ENCODE measurements at regions not wholly inside any gene's neighbourhood (a gene's known extent, or its start where the extent isn't known, plus 50 kb on each side); places are given as distances from the start of the nearest gene placed in this dataset.

- H3K9ac ChIP-seq (ENCODE audit: low read depth in 2 of 2, low read length in 2 of 2), result no peak overlapping the region
- no peak overlapping the region for H3K27ac ChIP-seq
- H3K9me3 ChIP-seq, result no peaks in the 10 kb centered on the region
- H3K27me3 ChIP-seq, result no peaks in the 10 kb centered on the region
- H3K4me3 ChIP-seq, result no peak overlapping the region
- intact Hi-C loops (cut with DNase I), result loop anchor here (10.0 kb wide), 1 partner anchor 231 kb away; no protein-coding TSS in a partner anchor
- TF ChIP-seq, protein P1, sequence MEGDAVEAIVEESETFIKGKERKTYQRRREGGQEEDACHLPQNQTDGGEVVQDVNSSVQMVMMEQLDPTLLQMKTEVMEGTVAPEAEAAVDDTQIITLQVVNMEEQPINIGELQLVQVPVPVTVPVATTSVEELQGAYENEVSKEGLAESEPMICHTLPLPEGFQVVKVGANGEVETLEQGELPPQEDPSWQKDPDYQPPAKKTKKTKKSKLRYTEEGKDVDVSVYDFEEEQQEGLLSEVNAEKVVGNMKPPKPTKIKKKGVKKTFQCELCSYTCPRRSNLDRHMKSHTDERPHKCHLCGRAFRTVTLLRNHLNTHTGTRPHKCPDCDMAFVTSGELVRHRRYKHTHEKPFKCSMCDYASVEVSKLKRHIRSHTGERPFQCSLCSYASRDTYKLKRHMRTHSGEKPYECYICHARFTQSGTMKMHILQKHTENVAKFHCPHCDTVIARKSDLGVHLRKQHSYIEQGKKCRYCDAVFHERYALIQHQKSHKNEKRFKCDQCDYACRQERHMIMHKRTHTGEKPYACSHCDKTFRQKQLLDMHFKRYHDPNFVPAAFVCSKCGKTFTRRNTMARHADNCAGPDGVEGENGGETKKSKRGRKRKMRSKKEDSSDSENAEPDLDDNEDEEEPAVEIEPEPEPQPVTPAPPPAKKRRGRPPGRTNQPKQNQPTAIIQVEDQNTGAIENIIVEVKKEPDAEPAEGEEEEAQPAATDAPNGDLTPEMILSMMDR (IDR thresholded peaks at IDR 0.05), result peak; percentile 47
- no peaks in the 10 kb centered on the region for H3K4me1 ChIP-seq
- H3K36me3 ChIP-seq, result no peaks in the 10 kb centered on the region
- peak; percentile 26 for DNase-seq
These were observed 60.0 kb upstream of the SYN2 start for GRCh38 chr3:11944052-11944673.

DNA sequence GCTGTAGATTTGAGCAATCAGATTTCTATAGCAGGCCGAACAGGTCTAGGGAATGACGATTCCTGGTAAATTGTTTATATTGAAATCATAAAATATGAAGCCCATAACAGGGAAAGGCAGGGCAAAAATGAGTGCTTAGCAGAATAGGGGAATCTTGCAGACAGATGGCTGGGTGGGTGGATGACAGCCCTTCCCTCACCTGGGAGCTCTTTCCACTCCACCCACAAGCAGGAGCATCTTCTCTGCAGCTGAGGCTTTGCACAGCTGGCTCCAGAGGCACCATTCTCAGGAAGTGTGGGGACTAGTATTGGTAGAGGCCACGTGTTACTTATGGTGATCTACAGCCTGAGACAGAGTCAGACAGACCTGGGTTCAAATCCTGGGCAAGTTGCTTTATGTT lies 55.9 kb upstream of the SYN2 start:
- intact Hi-C loops (cut with DNase I), result loop anchor here (10.0 kb wide), 1 partner anchor 226 kb away; no protein-coding TSS in a partner anchor
- no peaks in the 10 kb centered on the region for H3K9me3 ChIP-seq

GRCh38 chr3:11948866-11949265 lies 55.3 kb upstream of the SYN2 start:
- Histone ChIP-seq H3K9ac (ENCODE audit: low read depth in 2 of 2, low read length in 2 of 2) (no peak overlapping the region), H3K27me3 (no peaks in the 10 kb centered on the region), H3K4me3 (no peak overlapping the region), H3K36me3 (no peaks in the 10 kb centered on the region), H3K27ac (no peak overlapping the region), H3K4me1 (no peaks in the 10 kb centered on the region), H3K9me3 (no peaks in the 10 kb centered on the region)
- intact Hi-C loops (cut with DNase I), result loop anchor here (10.0 kb wide), 1 partner anchor 226 kb away; no protein-coding TSS in a partner anchor
- no peak for DNase-seq
- TF ChIP-seq, protein P1 (IDR thresholded peaks at IDR 0.05), result no peak

More for the DNA sequence above, 55.9 kb upstream of the SYN2 start:
- no peak overlapping the region for H3K27ac ChIP-seq
- H3K4me1 ChIP-seq, result no peaks in the 10 kb centered on the region
- TF ChIP-seq, protein P1 (IDR thresholded peaks at IDR 0.05), result no peak
- H3K36me3 ChIP-seq, result no peaks in the 10 kb centered on the region
- H3K9ac ChIP-seq (ENCODE audit: low read depth in 2 of 2, low read length in 2 of 2), result no peak overlapping the region
- no peaks in the 10 kb centered on the region for H3K27me3 ChIP-seq
- DNase-seq, result no peak
- H3K4me3 ChIP-seq, result no peak overlapping the region

DNA sequence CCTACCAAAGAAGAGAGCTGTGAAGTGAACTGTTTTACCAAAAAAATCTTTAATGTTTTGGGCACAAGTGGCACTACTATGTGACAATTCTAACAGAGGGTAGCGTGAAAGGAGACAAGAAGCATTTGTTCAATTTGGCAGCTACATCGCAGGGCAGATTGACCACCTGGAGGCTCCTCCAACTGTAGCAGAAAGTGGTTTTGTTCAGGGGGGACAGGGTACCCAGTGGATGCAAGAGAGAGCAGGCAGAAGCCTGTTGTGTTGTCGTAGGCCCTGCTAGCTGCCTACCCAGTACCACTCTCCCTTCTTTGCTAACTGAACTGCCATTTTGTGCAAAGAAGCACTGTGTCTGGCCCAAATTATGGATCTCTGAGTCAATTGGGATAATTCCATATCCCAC lies 54.8 kb upstream of the SYN2 start:
- H3K4me1 ChIP-seq, result no peaks in the 10 kb centered on the region
- no peak for DNase-seq
- no peak overlapping the region for H3K9ac ChIP-seq (ENCODE audit: low read depth in 2 of 2, low read length in 2 of 2)
- H3K27ac ChIP-seq, result no peak overlapping the region
- H3K9me3 ChIP-seq, result no peaks in the 10 kb centered on the region
- TF ChIP-seq, protein P1 (IDR thresholded peaks at IDR 0.05), result no peak
- no peaks in the 10 kb centered on the region for H3K27me3 ChIP-seq
- intact Hi-C loops (cut with DNase I), result loop anchor here (10.0 kb wide), 1 partner anchor 225 kb away; no protein-coding TSS in a partner anchor
- no peaks in the 10 kb centered on the region for H3K36me3 ChIP-seq
- no peak overlapping the region for H3K4me3 ChIP-seq

DNA sequence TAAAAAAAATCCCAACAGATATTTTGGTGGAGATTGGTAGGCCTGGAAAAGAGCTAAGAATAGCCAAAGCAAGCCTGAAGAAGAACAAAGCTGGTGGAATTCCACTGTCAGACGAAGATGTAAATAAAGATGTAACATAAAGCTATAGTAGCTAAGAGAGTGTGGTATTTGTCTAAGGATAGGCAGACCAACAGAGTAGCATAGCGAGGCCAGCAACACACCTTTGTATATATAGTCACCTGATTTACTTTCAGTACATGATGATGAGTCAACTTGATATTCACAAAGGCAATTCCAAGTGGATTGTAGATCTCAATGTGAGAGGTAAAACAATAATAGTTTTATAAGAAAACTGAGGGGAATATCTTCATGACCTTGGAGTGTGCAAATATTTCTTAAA lies 53.6 kb upstream of the SYN2 start:
- Histone ChIP-seq H3K36me3 (no peaks in the 10 kb centered on the region), H3K9me3 (no peaks in the 10 kb centered on the region), H3K27me3 (no peaks in the 10 kb centered on the region), H3K9ac (ENCODE audit: low read depth in 2 of 2, low read length in 2 of 2) (no peak overlapping the region), H3K4me1 (no peaks in the 10 kb centered on the region), H3K27ac (no peak overlapping the region), H3K4me3 (no peak overlapping the region)
- TF ChIP-seq, protein P1 (IDR thresholded peaks at IDR 0.05), result no peak
- DNase-seq, result peak; percentile 21
- intact Hi-C loops (cut with DNase I), result no loop called here
